CD1c-positive myeloid dendritic cell (primary cell): ENCODE measurements at regions not wholly inside any gene's neighbourhood (a gene's known extent, or its start where the extent isn't known, plus 50 kb on each side); places are given as distances from the start of the nearest gene placed in this dataset.
A peak's percentile ranks its signal among the peaks of the same experiment; 100 is the strongest.

Experiments
- DNase-seq: peaks from one replicate; pipeline ENCODE4 v3.0.0-alpha.2; 2016; ENCODE audit errors: extremely low spot score

GRCh38 chr17:34712481-34713195, 133.3 kb downstream of the TMEM132E start:
- no peak for DNase-seq

- DNase-seq = no peak
These were observed 132.3 kb downstream of the TMEM132E start for GRCh38 chr17:34711646-34712045.

GRCh38 chr17:34710226-34710625, 130.8 kb downstream of the TMEM132E start:
- DNase-seq = no peak

- no peak for DNase-seq
These were observed 129.9 kb downstream of the TMEM132E start for GRCh38 chr17:34709158-34709754.

- DNase-seq = no peak
These were observed 126.6 kb downstream of the TMEM132E start for GRCh38 chr17:34706029-34706428.

- peak; percentile 18 for DNase-seq
These were observed 124.2 kb downstream of the TMEM132E start for GRCh38 chr17:34703533-34703932.

- DNase-seq = no peak
These were observed 119.8 kb downstream of the TMEM132E start for GRCh38 chr17:34699181-34699580.

- no peak for DNase-seq
These were observed 113.5 kb downstream of the TMEM132E start for GRCh38 chr17:34692920-34693319.
